ENCODE measurements at regions not wholly inside any gene's neighbourhood (a gene's known extent, or its start where the extent isn't known, plus 50 kb on each side); places are given as distances from the start of the nearest gene placed in this dataset.

DNA sequence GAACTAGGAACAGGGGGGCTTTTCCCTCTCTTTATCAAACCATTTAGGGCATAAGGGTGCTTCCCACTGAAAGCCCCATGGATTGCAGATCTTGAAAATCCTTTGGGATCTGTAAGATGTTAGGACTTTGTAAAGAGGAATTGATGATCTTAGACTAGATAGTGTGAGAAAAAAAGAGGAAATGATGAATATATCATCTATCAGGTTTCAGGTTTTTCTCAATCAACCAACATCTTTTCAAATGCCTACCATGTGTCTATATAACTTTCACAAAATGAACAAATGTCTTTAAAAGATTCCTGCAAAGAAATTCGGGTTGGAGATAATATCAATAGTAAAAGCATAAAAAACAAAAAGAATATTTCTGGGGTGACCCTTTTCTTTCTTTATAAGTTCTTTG, 50.1 kb downstream of the KCNC4 start:
- TF ChIP-seq, protein P1, sequence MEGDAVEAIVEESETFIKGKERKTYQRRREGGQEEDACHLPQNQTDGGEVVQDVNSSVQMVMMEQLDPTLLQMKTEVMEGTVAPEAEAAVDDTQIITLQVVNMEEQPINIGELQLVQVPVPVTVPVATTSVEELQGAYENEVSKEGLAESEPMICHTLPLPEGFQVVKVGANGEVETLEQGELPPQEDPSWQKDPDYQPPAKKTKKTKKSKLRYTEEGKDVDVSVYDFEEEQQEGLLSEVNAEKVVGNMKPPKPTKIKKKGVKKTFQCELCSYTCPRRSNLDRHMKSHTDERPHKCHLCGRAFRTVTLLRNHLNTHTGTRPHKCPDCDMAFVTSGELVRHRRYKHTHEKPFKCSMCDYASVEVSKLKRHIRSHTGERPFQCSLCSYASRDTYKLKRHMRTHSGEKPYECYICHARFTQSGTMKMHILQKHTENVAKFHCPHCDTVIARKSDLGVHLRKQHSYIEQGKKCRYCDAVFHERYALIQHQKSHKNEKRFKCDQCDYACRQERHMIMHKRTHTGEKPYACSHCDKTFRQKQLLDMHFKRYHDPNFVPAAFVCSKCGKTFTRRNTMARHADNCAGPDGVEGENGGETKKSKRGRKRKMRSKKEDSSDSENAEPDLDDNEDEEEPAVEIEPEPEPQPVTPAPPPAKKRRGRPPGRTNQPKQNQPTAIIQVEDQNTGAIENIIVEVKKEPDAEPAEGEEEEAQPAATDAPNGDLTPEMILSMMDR (IDR thresholded peaks at IDR 0.05; ENCODE audit: extremely low read depth, missing control alignments) = no peak
- DNase-seq (ENCODE audit: low spot score) = no peak

DNA sequence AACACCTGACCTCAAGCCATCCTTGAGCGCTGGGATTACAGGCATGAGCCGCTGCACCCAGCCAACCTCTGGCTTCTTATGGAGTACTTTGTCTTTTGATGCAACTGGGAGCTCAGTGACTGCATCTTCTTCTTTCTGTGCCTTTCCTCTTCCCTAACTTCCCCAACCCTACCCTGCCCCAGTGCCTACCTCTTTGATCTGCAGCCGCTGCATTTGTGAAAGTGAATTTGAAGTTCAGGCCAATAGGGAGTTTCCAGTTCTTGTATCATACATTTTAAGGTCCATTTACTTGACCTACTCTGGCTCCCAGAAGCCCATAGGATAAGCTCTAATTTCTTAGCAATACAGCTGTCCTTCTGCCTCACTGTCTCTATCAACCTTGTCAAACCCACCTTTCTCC, 52.2 kb downstream of the KCNC4 start:
- TF ChIP-seq, protein P1 (IDR thresholded peaks at IDR 0.05; ENCODE audit: extremely low read depth, missing control alignments) = no peak
- DNase-seq (ENCODE audit: low spot score) = no peak

- peak; percentile 28 for DNase-seq (ENCODE audit: low spot score)
Measured at GRCh38 chr1:110262846-110263631, 52.9 kb downstream of the KCNC4 start.

DNA sequence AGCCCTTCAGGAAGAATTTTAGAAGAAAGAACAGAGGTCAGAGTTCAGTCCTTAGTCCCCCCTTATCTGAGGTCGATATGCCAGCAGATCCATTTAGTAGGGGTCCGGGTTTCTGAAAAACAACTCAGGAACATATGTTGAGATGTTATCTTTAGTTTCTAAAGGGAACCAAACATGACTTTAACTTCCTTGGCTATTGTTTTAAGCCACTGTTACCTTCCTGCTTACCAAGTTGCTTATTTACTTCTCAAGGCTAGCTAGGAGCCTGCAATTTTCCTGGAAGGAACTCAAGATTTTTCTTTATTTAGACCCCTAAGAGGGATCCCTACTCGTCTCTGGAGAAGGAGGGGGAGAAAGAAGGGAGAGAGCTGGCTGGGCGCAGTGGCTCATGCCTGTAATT, 54.3 kb downstream of the KCNC4 start:
- TF ChIP-seq, protein P1 (IDR thresholded peaks at IDR 0.05; ENCODE audit: extremely low read depth, missing control alignments) = no peak
- no peak for DNase-seq (ENCODE audit: low spot score)

More at GRCh38 chr1:110262846-110263631, 52.9 kb downstream of the KCNC4 start:
- TF ChIP-seq, protein P1 (IDR thresholded peaks at IDR 0.05; ENCODE audit: extremely low read depth, missing control alignments) = no peak

DNA sequence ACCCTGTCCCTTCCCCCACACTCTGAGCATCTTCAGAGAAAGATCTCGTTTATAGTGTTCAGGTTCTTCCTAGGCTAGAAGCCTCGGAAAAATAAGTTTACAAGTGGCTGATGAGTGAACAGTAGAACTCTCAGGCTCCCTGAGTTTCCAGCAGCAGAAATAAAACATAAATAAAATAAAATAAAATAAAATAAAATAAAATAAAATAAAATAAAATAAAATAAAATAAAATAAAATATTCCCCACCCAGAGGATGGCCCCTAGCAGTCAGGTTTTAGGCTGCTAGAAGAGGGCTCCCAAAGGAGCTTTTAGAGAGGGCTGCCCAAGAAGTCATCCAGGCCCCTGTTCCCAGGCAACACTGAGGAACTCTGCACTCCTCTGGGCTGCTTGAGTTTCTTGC, 55.1 kb downstream of the KCNC4 start:
- TF ChIP-seq, protein P1 (IDR thresholded peaks at IDR 0.05; ENCODE audit: extremely low read depth, missing control alignments) = no peak
- DNase-seq (ENCODE audit: low spot score) = no peak

GRCh38 chr1:110266834-110267233, 56.7 kb downstream of the KCNC4 start:
- TF ChIP-seq, protein P1 (IDR thresholded peaks at IDR 0.05; ENCODE audit: extremely low read depth, missing control alignments) = no peak
- DNase-seq (ENCODE audit: low spot score) = no peak

DNA sequence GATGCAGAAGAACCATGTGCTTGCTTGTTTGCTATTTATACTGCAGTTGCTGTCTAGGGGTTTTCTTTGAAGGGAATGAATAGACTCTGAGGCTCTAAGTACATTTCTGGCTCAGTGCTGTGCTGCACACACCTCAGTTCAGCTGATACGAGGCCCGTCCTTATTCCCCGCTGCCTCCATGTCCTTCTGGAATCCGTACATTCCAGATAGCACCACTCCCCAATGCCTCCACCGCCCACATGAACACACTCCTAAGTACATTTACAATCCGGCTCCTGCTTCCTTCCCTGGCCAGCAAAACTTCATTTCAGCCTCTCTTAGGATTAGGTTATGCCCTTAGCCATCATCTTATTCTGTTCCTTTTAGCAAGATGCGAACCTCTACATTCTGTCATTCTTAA, 57.1 kb downstream of the KCNC4 start:
- DNase-seq (ENCODE audit: low spot score) = no peak
- TF ChIP-seq, protein P1 (IDR thresholded peaks at IDR 0.05; ENCODE audit: extremely low read depth, missing control alignments) = no peak

All from GM20000 (cell line).